ENCODE measurements at regions not wholly inside any gene's neighbourhood (a gene's known extent, or its start where the extent isn't known, plus 50 kb on each side); places are given as distances from the start of the nearest gene placed in this dataset.
"Not testable (repeated sequence)": the region's sequence is repeated elsewhere in the genome, so short reads cannot be mapped to it uniquely, and the experiment has no call there.

DNA sequence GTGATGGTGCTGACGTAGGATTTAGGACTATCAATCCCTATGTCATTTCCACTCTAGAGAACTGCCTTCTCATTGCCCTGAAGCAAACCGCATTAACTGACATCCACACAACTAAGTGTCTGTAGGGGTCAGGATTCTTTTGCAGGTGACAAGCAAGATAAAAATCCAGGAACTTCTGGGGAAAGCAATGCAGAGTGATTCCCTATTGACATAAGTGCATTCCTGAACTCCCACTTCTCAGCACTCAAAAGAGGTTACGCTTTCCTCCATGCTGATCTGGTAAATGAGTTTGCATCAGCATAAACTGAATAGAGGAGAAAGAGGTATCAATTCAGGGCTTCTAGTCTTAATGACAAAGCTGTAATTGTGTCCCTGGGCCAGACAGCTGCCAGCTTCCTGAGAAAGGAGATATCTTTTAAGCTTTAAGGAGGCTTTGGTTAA is 224.6 kb upstream of the ISX start:
- no peak for DNase-seq (ENCODE audit: low spot score)
- Histone ChIP-seq H3K9me3 (no peaks in the 10 kb centered on the region), H3K4me3 (no peak overlapping the region), H3K27me3 (no peaks in the 10 kb centered on the region), H3K4me1 (no peaks in the 10 kb centered on the region), H3K27ac (no peak overlapping the region), H3K36me3 (no peaks in the 10 kb centered on the region)
- TF ChIP-seq, protein P1, sequence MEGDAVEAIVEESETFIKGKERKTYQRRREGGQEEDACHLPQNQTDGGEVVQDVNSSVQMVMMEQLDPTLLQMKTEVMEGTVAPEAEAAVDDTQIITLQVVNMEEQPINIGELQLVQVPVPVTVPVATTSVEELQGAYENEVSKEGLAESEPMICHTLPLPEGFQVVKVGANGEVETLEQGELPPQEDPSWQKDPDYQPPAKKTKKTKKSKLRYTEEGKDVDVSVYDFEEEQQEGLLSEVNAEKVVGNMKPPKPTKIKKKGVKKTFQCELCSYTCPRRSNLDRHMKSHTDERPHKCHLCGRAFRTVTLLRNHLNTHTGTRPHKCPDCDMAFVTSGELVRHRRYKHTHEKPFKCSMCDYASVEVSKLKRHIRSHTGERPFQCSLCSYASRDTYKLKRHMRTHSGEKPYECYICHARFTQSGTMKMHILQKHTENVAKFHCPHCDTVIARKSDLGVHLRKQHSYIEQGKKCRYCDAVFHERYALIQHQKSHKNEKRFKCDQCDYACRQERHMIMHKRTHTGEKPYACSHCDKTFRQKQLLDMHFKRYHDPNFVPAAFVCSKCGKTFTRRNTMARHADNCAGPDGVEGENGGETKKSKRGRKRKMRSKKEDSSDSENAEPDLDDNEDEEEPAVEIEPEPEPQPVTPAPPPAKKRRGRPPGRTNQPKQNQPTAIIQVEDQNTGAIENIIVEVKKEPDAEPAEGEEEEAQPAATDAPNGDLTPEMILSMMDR (IDR thresholded peaks at IDR 0.05) = no peak

DNA sequence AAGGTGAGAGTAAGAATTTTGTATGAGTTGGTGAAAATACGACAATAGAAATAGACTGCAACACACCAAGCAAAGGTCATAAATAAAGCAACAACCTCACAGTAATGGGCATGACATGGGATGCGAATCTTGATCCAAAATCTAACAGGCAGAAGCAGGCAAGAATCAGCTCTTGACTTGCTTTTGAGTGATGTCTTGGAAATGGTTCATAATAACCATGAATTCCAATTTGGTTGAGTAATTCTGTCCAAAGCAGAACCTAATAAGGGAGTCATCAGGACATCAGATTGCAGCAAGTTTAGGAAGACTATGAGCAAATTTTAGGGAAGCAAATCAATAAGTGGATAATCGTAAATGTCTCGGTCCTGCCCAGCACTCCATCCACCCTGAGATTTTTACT is 224.0 kb upstream of the ISX start:
- no peaks in the 10 kb centered on the region for H3K4me1 ChIP-seq
- no peak overlapping the region for H3K4me3 ChIP-seq
- TF ChIP-seq, protein P1 (IDR thresholded peaks at IDR 0.05) = no peak
- H3K27ac ChIP-seq = no peak overlapping the region
- H3K36me3 ChIP-seq = no peaks in the 10 kb centered on the region
- DNase-seq (ENCODE audit: low spot score) = no peak
- H3K27me3 ChIP-seq = no peaks in the 10 kb centered on the region
- no peaks in the 10 kb centered on the region for H3K9me3 ChIP-seq

DNA sequence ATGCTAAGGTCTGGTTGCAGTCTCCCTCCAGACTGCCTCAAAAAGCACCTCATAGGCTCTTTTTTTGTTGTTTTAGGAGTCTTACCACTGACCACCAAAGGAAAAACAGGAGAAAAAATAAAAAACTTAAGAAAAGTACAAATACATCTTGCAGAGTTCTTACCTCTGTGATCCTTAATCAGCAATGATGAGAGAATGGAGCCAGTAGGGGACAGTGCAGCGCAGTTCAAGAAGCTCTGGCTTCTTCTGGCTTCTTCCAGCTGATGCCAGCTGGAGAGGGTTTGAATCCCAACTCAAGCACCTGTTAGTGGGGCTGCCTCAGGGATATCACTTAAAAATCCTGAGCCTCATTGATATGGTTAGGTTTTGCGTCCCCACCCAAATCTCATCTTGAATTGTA is 223.3 kb upstream of the ISX start:
- Histone ChIP-seq H3K27ac (no peak overlapping the region), H3K9me3 (no peaks in the 10 kb centered on the region), H3K4me3 (no peak overlapping the region), H3K27me3 (no peaks in the 10 kb centered on the region), H3K4me1 (no peaks in the 10 kb centered on the region), H3K36me3 (no peaks in the 10 kb centered on the region)
- DNase-seq (ENCODE audit: low spot score) = no peak
- TF ChIP-seq, protein P1 (IDR thresholded peaks at IDR 0.05) = no peak

DNA sequence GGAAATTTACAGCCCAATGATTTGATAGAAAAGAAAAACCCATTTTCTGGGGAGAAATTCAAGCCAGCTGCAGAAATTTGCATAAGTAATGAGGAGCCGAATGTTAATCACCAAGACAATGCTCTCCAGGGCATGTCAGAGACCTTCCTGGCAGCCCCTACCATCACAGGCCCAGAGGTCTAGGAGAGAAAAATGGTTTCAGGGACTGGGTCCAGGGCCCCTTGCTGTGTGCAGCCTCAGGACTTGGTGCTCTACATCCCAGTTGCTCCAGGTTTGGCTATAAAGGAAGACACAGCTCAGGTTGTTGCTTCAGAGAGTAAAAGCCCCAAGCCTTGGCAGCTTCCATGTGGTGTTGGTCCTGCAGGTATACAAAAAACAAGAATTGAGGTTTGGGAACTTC is 222.2 kb upstream of the ISX start:
- not testable (repeated sequence) for H3K36me3 ChIP-seq; H3K27ac ChIP-seq; DNase-seq (ENCODE audit: low spot score); H3K9me3 ChIP-seq; H3K27me3 ChIP-seq; H3K4me1 ChIP-seq; H3K4me3 ChIP-seq

DNA sequence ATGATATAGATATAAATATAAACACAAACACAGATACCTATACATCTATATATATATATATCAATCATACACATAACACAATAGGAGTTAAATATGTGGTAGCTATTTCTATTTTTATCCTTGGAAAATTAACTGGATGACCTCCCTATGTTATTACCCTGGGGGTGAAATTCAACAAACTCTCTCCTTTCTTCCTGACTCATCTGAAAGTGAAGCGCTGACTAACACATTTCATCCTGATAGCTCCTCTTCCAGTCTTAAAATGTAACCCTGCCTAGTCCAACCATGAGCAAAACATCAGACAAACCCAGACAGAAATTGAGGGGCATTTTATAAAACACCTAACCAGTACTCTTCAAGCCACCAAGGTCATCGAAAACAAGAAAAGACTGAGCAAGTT is 220.6 kb upstream of the ISX start:
- no peak overlapping the region for H3K27ac ChIP-seq
- no peak overlapping the region for H3K4me3 ChIP-seq
- H3K4me1 ChIP-seq = no peaks in the 10 kb centered on the region
- no peaks in the 10 kb centered on the region for H3K27me3 ChIP-seq
- no peaks in the 10 kb centered on the region for H3K9me3 ChIP-seq
- no peak for DNase-seq (ENCODE audit: low spot score)
- no peaks in the 10 kb centered on the region for H3K36me3 ChIP-seq
- TF ChIP-seq, protein P1 (IDR thresholded peaks at IDR 0.05) = no peak

DNA sequence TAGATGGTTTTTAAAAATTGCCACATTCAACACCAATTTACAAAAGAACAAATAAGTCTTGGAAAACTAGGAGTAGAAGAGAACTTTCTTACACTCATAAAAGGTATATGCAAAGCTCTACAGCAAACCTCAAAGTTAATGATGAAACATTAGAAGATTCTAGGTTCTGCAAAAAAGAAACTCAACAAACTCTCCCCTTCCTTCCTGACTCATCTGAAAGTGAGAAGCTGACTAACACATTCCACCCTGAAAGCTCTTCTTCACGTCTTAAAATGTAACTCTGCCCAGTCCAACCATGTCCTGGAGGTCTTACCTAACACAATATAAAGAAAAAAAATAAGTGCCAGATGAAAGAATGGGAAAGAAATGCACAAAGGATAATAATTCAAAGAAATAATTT is 218.9 kb upstream of the ISX start:
- H3K4me1 ChIP-seq = no peaks in the 10 kb centered on the region
- H3K36me3 ChIP-seq = no peaks in the 10 kb centered on the region
- DNase-seq (ENCODE audit: low spot score) = no peak
- H3K9me3 ChIP-seq = no peaks in the 10 kb centered on the region
- TF ChIP-seq, protein P1 (IDR thresholded peaks at IDR 0.05) = no peak
- H3K27ac ChIP-seq = no peak overlapping the region
- H3K27me3 ChIP-seq = no peaks in the 10 kb centered on the region
- no peak overlapping the region for H3K4me3 ChIP-seq

All from right atrium auricular region (tissue), 2 donors.